Lower leg skin (tissue), 3 donors: ENCODE measurements at regions not wholly inside any gene's neighbourhood (a gene's known extent, or its start where the extent isn't known, plus 50 kb on each side); places are given as distances from the start of the nearest gene placed in this dataset.

Source experiments
- CTCF ChIP-seq, 3 donors: fragments of 450-650 bp; IDR thresholded peaks; one replicate each; pipeline ENCODE4 v1.5.1; 2016; ENCODE audit warnings: antibody characterized with exemption in 3 of 3, mild to moderate bottlenecking in 3 of 3, moderate library complexity in 2 of 3
- POLR2A ChIP-seq, 2 donors: fragments of 450-650 bp; IDR thresholded peaks; one replicate each; pipeline ENCODE4 v1.6.1; 2016 to 2017; ENCODE audit warnings: antibody characterized with exemption in 2 of 2, mild to moderate bottlenecking in 1 of 2, moderate library complexity in 1 of 2

- no peak for TF ChIP-seq POLR2A (IDR thresholded peaks at IDR 0.05)
- no peak for TF ChIP-seq CTCF (IDR thresholded peaks at IDR 0.05)
Observed at GRCh38 chr9:108615152-108615551, 240.6 kb downstream of the ACTL7B start.
